Keratinocyte (primary cell): ENCODE measurements at regions not wholly inside any gene's neighbourhood (a gene's known extent, or its start where the extent isn't known, plus 50 kb on each side); places are given as distances from the start of the nearest gene placed in this dataset.

Experiments
- EZH2 ChIP-seq: IDR thresholded peaks from one replicate; pipeline ENCODE4 v1.6.1; 2012; ENCODE audit warnings: inconsistent platforms, mild to moderate bottlenecking, low read length, moderate library complexity
- TF ChIP-seq, protein P1 (sequence below), 3 experiments: IDR thresholded peaks in 1 of 3; conservative IDR thresholded peaks in 1 of 3; optimal IDR thresholded peaks in 1 of 3; 2 replicates in 2 of 3; 3 replicates in 1 of 3; pipeline versions ENCODE3 to v1.5.1; 2011; ENCODE audit warnings: low read length in 3 of 3, mild to moderate bottlenecking in 3 of 3, moderate library complexity in 2 of 3, control low read depth in 1 of 3, inconsistent platforms in 1 of 3; ENCODE audit not compliant: insufficient read depth in 2 of 3; ENCODE audit errors: extremely low read depth in 1 of 3

DNA sequence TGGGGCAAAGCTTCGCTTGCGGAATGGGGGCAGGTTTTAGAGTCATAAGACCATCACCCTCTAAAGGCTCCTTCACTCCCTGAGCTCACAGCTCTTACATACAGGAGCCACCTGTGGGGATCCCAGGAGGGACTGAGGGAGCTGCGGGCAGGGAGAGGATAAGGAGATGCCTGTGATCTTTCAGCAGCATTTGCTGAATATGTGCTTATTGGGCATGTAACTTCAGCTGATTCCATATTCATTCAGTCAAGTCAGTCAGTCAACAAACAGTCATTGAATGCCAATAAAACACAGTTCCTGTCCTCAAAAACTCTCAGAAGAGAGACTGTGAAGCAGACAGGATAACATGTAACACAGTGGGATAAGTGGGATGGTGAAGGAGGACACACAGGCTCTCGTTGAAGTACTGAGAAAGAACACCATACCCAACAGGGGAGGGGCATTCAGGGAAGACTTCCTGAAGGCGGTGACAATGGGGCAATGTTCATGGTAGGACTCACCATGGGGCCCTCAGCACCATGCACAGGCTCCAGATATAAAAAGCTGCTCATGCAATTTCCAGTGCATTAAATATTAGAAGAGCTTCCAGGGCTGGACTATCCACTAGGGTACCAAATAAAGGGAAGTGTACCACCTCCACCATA, 240.9 kb downstream of the UACA start:
- TF ChIP-seq, protein P1, sequence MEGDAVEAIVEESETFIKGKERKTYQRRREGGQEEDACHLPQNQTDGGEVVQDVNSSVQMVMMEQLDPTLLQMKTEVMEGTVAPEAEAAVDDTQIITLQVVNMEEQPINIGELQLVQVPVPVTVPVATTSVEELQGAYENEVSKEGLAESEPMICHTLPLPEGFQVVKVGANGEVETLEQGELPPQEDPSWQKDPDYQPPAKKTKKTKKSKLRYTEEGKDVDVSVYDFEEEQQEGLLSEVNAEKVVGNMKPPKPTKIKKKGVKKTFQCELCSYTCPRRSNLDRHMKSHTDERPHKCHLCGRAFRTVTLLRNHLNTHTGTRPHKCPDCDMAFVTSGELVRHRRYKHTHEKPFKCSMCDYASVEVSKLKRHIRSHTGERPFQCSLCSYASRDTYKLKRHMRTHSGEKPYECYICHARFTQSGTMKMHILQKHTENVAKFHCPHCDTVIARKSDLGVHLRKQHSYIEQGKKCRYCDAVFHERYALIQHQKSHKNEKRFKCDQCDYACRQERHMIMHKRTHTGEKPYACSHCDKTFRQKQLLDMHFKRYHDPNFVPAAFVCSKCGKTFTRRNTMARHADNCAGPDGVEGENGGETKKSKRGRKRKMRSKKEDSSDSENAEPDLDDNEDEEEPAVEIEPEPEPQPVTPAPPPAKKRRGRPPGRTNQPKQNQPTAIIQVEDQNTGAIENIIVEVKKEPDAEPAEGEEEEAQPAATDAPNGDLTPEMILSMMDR (optimal IDR thresholded peaks at IDR 0.05 in 1 of 3, IDR thresholded peaks at IDR 0.05 in 1 of 3, conservative IDR thresholded peaks at IDR 0.05 in 1 of 3; ENCODE audit: extremely low read depth in 1 of 3, insufficient read depth in 2 of 3, low read length in 3 of 3): no peak
- no peak for TF ChIP-seq EZH2
